Keratinocyte (primary cell): ENCODE measurements at regions not wholly inside any gene's neighbourhood (a gene's known extent, or its start where the extent isn't known, plus 50 kb on each side); places are given as distances from the start of the nearest gene placed in this dataset.

Source experiments
- DNase-seq: peaks from one replicate; pipeline ENCODE4 v3.0.0-alpha.2; 2011; ENCODE audit warnings: low read depth, missing footprints, low spot score
- FAIRE-seq: peaks from 2 replicates; lab custom pipeline; 2011; peaks lifted over from hg19 to GRCh38; lab: Jason Lieb, UNC
- H2AFZ ChIP-seq: 2 replicates; pipeline ENCODE4 v1.6.0; 2012; ENCODE audit warnings: low read length, control low read depth, inconsistent platforms; ENCODE audit not compliant: control insufficient read depth
- H3K27ac ChIP-seq: 2 replicates; pipeline ENCODE4 v1.5.1; 2011; ENCODE audit warnings: low read length; ENCODE audit not compliant: control insufficient read depth, insufficient read depth
- H3K27me3 ChIP-seq: 3 replicates; pipeline ENCODE4 v1.6.0; 2011; ENCODE audit warnings: low read length; ENCODE audit not compliant: control insufficient read depth, insufficient read depth; ENCODE audit errors: extremely low read depth
- H3K36me3 ChIP-seq, 2 experiments: 2 replicates in 1 of 2; 3 replicates in 1 of 2; pipeline ENCODE4 v1.5.1; 2011; ENCODE audit warnings: low read length in 2 of 2, mild to moderate bottlenecking in 1 of 2; ENCODE audit not compliant: control insufficient read depth in 2 of 2, insufficient read depth in 2 of 2; ENCODE audit errors: extremely low read depth in 1 of 2
- H3K4me1 ChIP-seq: 3 replicates; pipeline ENCODE4 v1.5.1; 2011; ENCODE audit warnings: low read length; ENCODE audit not compliant: control insufficient read depth, insufficient read depth; ENCODE audit errors: extremely low read depth
- H3K4me2 ChIP-seq: 3 replicates; pipeline ENCODE4 v1.6.0; 2011; ENCODE audit warnings: low read depth, low read length; ENCODE audit not compliant: control insufficient read depth, insufficient read depth; ENCODE audit errors: extremely low read depth
- H3K4me3 ChIP-seq, 3 experiments: fragments of 200-600 bp in 1 of 3; sonication (generic) in 1 of 3; 2 replicates in 2 of 3; 3 replicates in 1 of 3; pipeline ENCODE4 v1.5.1; 2011 to 2016; ENCODE audit warnings: low read length in 3 of 3, mild to moderate bottlenecking in 3 of 3, control low read depth in 2 of 3, inconsistent platforms in 1 of 3, low read depth in 1 of 3, mixed read lengths in 1 of 3, mixed run types in 1 of 3, moderate library complexity in 1 of 3; ENCODE audit not compliant: control insufficient read depth in 2 of 3, insufficient read depth in 2 of 3; ENCODE audit errors: extremely low read depth in 1 of 3
- H3K79me2 ChIP-seq: 2 replicates; pipeline ENCODE4 v1.6.0; 2012; ENCODE audit warnings: low read length; ENCODE audit not compliant: control insufficient read depth, insufficient read depth
- H3K9ac ChIP-seq: 3 replicates; pipeline ENCODE4 v1.6.0; 2011; ENCODE audit warnings: low read length; ENCODE audit not compliant: control insufficient read depth, insufficient read depth; ENCODE audit errors: extremely low read depth
- H3K9me1 ChIP-seq: 3 replicates; pipeline ENCODE4 v1.6.0; 2011; ENCODE audit warnings: low read length; ENCODE audit not compliant: control insufficient read depth, insufficient read depth; ENCODE audit errors: extremely low read depth
- H3K9me3 ChIP-seq: 2 replicates; pipeline ENCODE4 v1.5.1; 2012; ENCODE audit warnings: low read depth, low read length; ENCODE audit not compliant: control insufficient read depth
- H4K20me1 ChIP-seq: 3 replicates; pipeline ENCODE4 v1.6.0; 2011; ENCODE audit warnings: low read length; ENCODE audit not compliant: control insufficient read depth, insufficient read depth; ENCODE audit errors: extremely low read depth
- EZH2 ChIP-seq: IDR thresholded peaks from one replicate; pipeline ENCODE4 v1.6.1; 2012; ENCODE audit warnings: inconsistent platforms, mild to moderate bottlenecking, low read length, moderate library complexity
- dilution Hi-C: fragments of 300-500 bp; cut with MboI; formaldehyde crosslinking; loops from one replicate; pipeline ENCODE4 v1.7.0; 2020; ENCODE audit warnings: low sequenced_read_pairs; ENCODE audit not compliant: extremely low pct_ligation_motif_present
- TF ChIP-seq, protein P1 (sequence below), 3 experiments: IDR thresholded peaks in 1 of 3; conservative IDR thresholded peaks in 1 of 3; optimal IDR thresholded peaks in 1 of 3; 2 replicates in 2 of 3; 3 replicates in 1 of 3; pipeline versions ENCODE3 to v1.5.1; 2011; ENCODE audit warnings: low read length in 3 of 3, mild to moderate bottlenecking in 3 of 3, moderate library complexity in 2 of 3, control low read depth in 1 of 3, inconsistent platforms in 1 of 3; ENCODE audit not compliant: insufficient read depth in 2 of 3; ENCODE audit errors: extremely low read depth in 1 of 3

DNA sequence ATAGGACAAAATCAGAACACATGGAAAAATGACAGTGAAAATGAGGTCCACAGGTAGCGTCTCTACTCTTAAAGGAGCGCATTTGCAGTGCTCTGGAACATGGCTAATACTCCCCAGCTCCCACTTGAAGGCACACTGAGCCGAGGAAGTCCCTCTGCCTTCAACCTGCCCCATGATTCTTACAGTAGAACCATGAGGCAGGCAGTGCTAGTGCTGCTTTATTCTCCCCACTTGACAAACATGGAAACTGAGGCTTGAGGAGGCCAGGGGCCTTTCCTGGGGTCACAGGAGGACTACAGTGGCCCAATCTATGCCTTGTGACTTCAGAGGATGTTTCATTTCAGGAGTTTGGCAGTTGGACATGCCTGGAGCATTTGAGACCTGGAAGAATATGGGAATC lies 244.1 kb upstream of the MAF start:
- no peaks in the 10 kb centered on the region for H3K79me2 ChIP-seq
- dilution Hi-C loops = no loop called here
- no peak overlapping the region for H3K9ac ChIP-seq
- H3K27me3 ChIP-seq = no peaks in the 10 kb centered on the region
- TF ChIP-seq, protein P1, sequence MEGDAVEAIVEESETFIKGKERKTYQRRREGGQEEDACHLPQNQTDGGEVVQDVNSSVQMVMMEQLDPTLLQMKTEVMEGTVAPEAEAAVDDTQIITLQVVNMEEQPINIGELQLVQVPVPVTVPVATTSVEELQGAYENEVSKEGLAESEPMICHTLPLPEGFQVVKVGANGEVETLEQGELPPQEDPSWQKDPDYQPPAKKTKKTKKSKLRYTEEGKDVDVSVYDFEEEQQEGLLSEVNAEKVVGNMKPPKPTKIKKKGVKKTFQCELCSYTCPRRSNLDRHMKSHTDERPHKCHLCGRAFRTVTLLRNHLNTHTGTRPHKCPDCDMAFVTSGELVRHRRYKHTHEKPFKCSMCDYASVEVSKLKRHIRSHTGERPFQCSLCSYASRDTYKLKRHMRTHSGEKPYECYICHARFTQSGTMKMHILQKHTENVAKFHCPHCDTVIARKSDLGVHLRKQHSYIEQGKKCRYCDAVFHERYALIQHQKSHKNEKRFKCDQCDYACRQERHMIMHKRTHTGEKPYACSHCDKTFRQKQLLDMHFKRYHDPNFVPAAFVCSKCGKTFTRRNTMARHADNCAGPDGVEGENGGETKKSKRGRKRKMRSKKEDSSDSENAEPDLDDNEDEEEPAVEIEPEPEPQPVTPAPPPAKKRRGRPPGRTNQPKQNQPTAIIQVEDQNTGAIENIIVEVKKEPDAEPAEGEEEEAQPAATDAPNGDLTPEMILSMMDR (optimal IDR thresholded peaks at IDR 0.05 in 1 of 3, IDR thresholded peaks at IDR 0.05 in 1 of 3, conservative IDR thresholded peaks at IDR 0.05 in 1 of 3; ENCODE audit: extremely low read depth in 1 of 3, insufficient read depth in 2 of 3, low read length in 3 of 3) = no peak
- DNase-seq (no peak), FAIRE-seq (no peak)
- H4K20me1 ChIP-seq = no peaks in the 10 kb centered on the region
- H3K9me3 ChIP-seq = no peaks in the 10 kb centered on the region
- H3K27ac ChIP-seq = no peak overlapping the region
- no peak overlapping the region for H3K4me2 ChIP-seq
- peaks cover 2% of the 10 kb centered on the region for H3K9me1 ChIP-seq
- no peak overlapping the region for H3K4me3 ChIP-seq
- no peaks in the 10 kb centered on the region for H3K36me3 ChIP-seq
- H2AFZ ChIP-seq = no peak overlapping the region
- peaks cover 30% of the 10 kb centered on the region for H3K4me1 ChIP-seq

DNA sequence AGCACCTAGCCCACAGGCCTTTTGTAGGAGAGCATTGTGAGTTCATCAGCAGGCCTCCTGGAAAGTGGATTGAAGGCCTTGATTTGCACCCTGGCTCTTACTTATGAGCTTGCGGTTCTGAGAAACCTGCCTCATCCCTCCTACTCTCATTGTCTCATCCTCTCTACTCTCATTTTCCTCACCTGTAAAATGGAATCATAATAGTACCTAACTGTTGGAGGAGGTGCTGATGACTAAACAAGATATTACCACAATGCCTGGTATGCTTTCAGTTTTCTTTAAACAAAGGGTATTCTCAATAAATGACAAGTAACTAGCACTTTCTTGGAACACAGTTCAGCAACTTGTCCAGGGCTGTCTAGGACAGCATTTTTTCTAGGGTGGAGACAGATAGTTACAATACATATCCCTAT lies 243.1 kb upstream of the MAF start:
- Histone ChIP-seq H2AFZ (no peak overlapping the region), H3K4me3 (no peak overlapping the region), H3K9me1 (peaks cover 2% of the 10 kb centered on the region), H3K4me2 (no peak overlapping the region), H3K27me3 (no peaks in the 10 kb centered on the region), H3K79me2 (no peaks in the 10 kb centered on the region), H3K4me1 (peaks cover 20% of the 10 kb centered on the region), H4K20me1 (no peaks in the 10 kb centered on the region), H3K9ac (no peak overlapping the region), H3K36me3 (no peaks in the 10 kb centered on the region), H3K27ac (no peak overlapping the region), H3K9me3 (no peaks in the 10 kb centered on the region)
- FAIRE-seq (peak; percentile 32), DNase-seq (no peak)
- no peak for TF ChIP-seq EZH2
- TF ChIP-seq, protein P1 (optimal IDR thresholded peaks at IDR 0.05 in 1 of 3, IDR thresholded peaks at IDR 0.05 in 1 of 3, conservative IDR thresholded peaks at IDR 0.05 in 1 of 3; ENCODE audit: extremely low read depth in 1 of 3, insufficient read depth in 2 of 3, low read length in 3 of 3) = no peak
- dilution Hi-C loops = no loop called here
